ENCODE measurements at regions not wholly inside any gene's neighbourhood (a gene's known extent, or its start where the extent isn't known, plus 50 kb on each side); places are given as distances from the start of the nearest gene placed in this dataset.

GRCh38 chr5:35357973-35358372 lies 127.7 kb upstream of the PRLR start:
- no peak overlapping the region for H3K4me2 ChIP-seq (ENCODE audit: insufficient read depth, low read length)
- POLR2A ChIA-PET: no interaction called here
- no peaks in the 10 kb centered on the region for H3K9me3 ChIP-seq (replicated peaks; ENCODE audit: control insufficient read depth, insufficient read depth, low read depth, low read length)
- no peaks in the 10 kb centered on the region for H3K36me3 ChIP-seq (ENCODE audit: control insufficient read depth, insufficient read depth, low read length)
- H3K9ac ChIP-seq (ENCODE audit: insufficient read depth in 1 of 2, low read depth in 2 of 2, low read length in 2 of 2): no peak overlapping the region
- ATAC-seq (no peak), FAIRE-seq (no peak), DNase-seq (ENCODE audit: extremely low read depth in 1 of 4, low spot score in 3 of 4) (no peak)
- H3K79me2 ChIP-seq (ENCODE audit: control insufficient read depth, insufficient read depth, low read length): no peaks in the 10 kb centered on the region
- no peak overlapping the region for H3K4me3 ChIP-seq
- TF ChIP-seq NR4A1 (CRISPR knock-in tag; IDR thresholded peaks at IDR 0.05): no peak
- TF ChIP-seq NR4A1 (tag; IDR thresholded peaks at IDR 0.05): no peak
- no peak for TF ChIP-seq RBM22 (IDR thresholded peaks at IDR 0.05; ENCODE audit: low read depth, low read length, poor library complexity, severe bottlenecking)
- no peak for TF ChIP-seq ZNF239 (CRISPR knock-in tag; IDR thresholded peaks at IDR 0.05)
- no peak for TF ChIP-seq DEAF1 (CRISPR knock-in tag; IDR thresholded peaks at IDR 0.05)
- TF ChIP-seq NKRF (IDR thresholded peaks at IDR 0.05; ENCODE audit: borderline replicate concordance): no peak
- no peak for TF ChIP-seq TAF9B (IDR thresholded peaks at IDR 0.05; ENCODE audit: partially characterized antibody)
- TF ChIP-seq FOXP4 (CRISPR knock-in tag; IDR thresholded peaks at IDR 0.05; ENCODE audit: borderline replicate concordance): no peak
- TF ChIP-seq HEY1 (CRISPR knock-in tag; IDR thresholded peaks at IDR 0.05; ENCODE audit: borderline replicate concordance): no peak
- TF ChIP-seq NFIX (CRISPR knock-in tag; IDR thresholded peaks at IDR 0.05; ENCODE audit: low read depth): no peak
- TF ChIP-seq CC2D1A (IDR thresholded peaks at IDR 0.05): no peak
- TF ChIP-seq CHD2 (IDR thresholded peaks at IDR 0.05; ENCODE audit: low read depth, low read length): no peak
- intact Hi-C loops (cut with micrococcal nuclease): no loop called here
- 3% methylated on average over 3 of the region's 3 CpGs for WGBS (ENCODE audit: insufficient coverage, low coverage, missing lambda C conversion rate)
- H3K27ac ChIP-seq (ENCODE audit: extremely low read depth, low read depth, low read length): no peak overlapping the region
- no peaks in the 10 kb centered on the region for H3K9me1 ChIP-seq (ENCODE audit: control insufficient read depth, insufficient read depth, low read length)
- no peaks in the 10 kb centered on the region for H4K20me1 ChIP-seq (replicated peaks; ENCODE audit: control insufficient read depth, insufficient read depth, low read length)
- no peak overlapping the region for H2AFZ ChIP-seq (ENCODE audit: low read depth, low read length)
- H3K4me1 ChIP-seq (replicated peaks in 1 of 2; ENCODE audit: control insufficient read depth in 2 of 2, insufficient read depth in 2 of 2, low read length in 2 of 2): no peaks in the 10 kb centered on the region
- in situ Hi-C loops (cut with MboI): no loop called here
- CTCF ChIA-PET (ENCODE audit: low intra/inter-chr PET ratio): no interaction called here
- H3K27me3 ChIP-seq (ENCODE audit: control insufficient read depth in 2 of 2, insufficient read depth in 2 of 2, low read length in 2 of 2): no peaks in the 10 kb centered on the region
- BruUV-seq (replicated peaks): no TSS peak
